ENCODE measurements at regions not wholly inside any gene's neighbourhood (a gene's known extent, or its start where the extent isn't known, plus 50 kb on each side); places are given as distances from the start of the nearest gene placed in this dataset.

DNA sequence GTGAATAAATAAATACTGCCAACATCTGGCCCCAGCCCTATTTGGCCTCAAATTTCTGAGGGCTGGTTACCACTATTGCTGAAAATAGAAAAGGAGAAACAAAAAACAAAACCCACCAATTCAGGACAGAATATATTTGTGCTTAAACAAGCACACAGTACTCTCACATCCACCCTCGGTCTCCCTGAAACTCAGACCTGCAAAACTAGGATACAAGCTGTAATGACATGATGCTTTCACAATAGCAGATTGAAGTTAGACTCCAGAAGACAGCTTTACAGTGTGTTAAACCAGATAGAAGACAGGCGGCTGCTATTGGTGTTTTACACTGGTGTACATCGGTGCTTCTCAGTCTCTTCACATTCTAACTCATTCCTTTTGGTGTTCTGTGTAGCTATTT is 214.9 kb upstream of the DMRT1 start:
- H3K27ac ChIP-seq: no peak overlapping the region
- TF ChIP-seq, protein P1, sequence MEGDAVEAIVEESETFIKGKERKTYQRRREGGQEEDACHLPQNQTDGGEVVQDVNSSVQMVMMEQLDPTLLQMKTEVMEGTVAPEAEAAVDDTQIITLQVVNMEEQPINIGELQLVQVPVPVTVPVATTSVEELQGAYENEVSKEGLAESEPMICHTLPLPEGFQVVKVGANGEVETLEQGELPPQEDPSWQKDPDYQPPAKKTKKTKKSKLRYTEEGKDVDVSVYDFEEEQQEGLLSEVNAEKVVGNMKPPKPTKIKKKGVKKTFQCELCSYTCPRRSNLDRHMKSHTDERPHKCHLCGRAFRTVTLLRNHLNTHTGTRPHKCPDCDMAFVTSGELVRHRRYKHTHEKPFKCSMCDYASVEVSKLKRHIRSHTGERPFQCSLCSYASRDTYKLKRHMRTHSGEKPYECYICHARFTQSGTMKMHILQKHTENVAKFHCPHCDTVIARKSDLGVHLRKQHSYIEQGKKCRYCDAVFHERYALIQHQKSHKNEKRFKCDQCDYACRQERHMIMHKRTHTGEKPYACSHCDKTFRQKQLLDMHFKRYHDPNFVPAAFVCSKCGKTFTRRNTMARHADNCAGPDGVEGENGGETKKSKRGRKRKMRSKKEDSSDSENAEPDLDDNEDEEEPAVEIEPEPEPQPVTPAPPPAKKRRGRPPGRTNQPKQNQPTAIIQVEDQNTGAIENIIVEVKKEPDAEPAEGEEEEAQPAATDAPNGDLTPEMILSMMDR (conservative IDR thresholded peaks at IDR 0.05): no peak
- no peak for TF ChIP-seq ZFX (IDR thresholded peaks at IDR 0.05)

DNA sequence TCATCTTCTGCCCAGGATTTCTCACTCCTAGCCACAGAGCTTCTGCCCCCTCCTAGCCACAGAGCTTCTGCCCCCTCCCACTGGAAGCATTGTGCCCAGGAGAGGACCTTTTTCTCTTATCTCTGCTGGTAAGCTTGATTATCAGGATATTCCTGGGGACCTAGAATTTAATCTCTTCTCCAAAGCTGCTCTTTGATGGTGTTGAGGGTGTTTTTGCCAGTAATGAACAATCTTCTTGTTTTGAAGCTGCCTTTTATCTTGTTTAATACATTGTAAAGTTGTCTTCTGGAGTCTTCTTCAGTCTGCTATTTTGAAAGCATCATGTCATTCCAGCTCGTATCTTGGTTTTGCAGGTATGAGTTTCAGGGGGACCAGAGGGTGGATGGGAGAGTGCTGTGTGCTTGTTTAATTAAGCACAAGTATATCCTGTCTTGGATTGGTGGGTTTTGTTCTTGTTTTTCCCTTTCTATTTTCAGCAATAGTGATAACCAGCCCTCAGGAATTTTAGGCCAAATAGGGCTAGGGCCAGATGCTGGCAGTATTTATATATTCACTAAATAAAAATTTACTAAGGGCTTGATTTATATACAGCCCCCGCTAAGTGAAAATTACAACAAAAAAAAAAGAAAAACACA is 214.0 kb upstream of the DMRT1 start:
- TF ChIP-seq ZFX (IDR thresholded peaks at IDR 0.05): no peak
- TF ChIP-seq, protein P1 (conservative IDR thresholded peaks at IDR 0.05): no peak
- H3K27ac ChIP-seq: no peak overlapping the region

DNA sequence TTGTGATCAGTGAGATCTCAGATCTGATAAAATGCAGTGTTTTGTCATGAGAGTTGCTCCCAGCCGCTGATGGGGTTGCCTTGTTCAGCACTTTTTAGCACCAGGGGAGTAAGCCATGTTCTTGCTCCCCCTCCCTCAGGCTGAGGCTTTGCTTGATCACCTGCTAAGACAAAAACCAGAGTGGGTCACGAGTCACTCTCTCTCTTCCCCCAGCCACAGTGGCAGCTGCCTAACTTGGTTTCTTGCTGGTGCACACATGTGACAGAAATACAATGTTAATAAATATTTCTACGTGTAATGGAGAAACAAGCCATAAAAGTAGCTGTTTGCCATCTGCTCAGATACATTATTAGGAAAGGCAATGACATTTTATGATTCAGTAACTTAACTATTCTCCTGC is 212.4 kb upstream of the DMRT1 start:
- H3K27ac ChIP-seq: no peak overlapping the region
- TF ChIP-seq, protein P1 (conservative IDR thresholded peaks at IDR 0.05): no peak
- TF ChIP-seq ZFX (IDR thresholded peaks at IDR 0.05): no peak

DNA sequence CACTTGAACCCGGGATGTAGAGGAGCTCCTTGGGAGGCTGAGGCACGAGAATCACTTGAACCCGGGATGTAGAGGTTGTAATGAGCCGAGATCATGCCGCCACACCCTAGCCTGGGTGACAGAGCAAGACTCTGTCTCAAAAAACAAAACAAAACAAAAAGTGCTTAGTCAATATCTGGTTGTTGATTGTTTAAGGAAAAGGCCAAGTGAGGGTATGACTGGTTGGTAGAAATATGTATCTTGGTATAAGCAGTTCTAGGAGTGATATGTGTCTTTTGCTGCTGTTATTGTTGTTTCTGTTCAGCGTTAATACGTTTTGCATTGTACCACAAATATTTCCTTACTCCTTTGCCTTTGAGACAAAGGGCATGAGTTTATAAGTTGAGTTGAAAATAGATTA is 210.7 kb upstream of the DMRT1 start:
- H3K27ac ChIP-seq: no peak overlapping the region
- TF ChIP-seq, protein P1 (conservative IDR thresholded peaks at IDR 0.05): no peak

DNA sequence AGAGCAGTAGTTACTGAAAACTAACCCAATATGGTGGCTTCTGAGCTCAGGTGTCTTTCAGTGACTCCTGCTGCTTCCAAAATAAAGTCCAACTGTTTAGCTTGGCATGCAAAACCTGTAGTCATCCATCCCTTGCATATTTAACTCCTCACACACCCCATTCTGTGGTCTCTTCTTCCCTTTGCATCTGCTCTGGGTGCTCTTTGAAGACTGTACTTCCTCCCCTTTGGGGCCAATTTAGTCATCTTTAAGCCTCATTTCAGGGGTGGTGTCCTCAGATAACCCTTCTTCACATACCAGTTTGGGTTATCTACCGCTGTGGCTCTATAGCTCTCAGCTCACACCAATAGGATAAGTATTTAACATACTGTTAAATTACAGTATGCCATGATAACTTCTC is 209.9 kb upstream of the DMRT1 start:
- H3K27ac ChIP-seq: no peak overlapping the region
- TF ChIP-seq, protein P1 (conservative IDR thresholded peaks at IDR 0.05): no peak
- no peak for TF ChIP-seq ZFX (IDR thresholded peaks at IDR 0.05)

DNA sequence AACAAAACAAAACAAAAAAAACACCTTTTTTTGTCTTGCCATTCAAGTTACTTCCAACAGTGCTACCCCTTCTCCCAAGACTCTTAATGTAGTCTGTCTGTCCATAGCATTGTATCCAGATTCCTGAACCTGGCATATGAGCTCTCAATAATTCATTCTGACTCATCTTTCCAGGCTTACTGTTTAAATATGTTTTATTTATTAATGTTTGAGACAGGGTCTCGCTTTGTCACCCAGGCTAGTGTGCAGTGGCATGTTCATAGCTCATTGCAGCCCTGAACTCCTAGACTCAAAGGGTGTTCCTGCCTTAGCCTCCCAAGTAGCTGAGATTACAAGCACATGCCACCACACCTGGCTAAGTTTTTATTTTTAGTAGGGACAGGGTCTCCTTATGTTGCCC is 208.0 kb upstream of the DMRT1 start:
- TF ChIP-seq ZFX (IDR thresholded peaks at IDR 0.05): no peak
- TF ChIP-seq, protein P1 (conservative IDR thresholded peaks at IDR 0.05): no peak
- no peak overlapping the region for H3K27ac ChIP-seq

DNA sequence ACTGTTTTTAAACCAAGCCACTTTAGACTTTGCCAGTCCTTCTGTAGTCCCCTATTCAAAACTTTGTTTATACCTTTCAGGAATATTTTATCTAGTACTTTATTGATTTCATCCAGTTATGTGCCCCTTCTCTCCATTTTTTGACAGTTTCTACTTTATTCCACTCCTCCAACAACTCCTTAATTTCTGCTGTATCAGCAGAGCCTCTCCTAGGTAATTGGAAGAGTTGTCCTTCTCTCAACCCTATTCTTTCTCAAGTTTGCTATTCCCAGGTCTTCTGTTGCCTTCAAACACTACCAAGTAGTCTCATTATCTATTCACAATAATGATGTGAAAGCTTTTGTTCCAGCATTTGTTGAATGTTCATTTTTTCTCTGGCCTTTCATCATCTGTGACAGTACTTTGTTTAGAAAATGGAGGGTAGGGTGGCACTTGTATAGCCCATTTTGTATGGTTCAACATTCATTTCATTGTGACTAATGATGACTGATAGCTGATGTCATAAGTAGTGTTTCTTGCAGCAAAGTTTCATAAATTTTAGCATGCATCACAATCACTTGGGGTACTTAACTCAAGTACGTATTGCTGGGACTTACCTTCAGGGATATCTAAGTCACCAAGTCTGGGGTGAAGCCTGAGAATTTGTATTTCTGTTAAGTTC is 204.4 kb upstream of the DMRT1 start:
- TF ChIP-seq, protein P1 (conservative IDR thresholded peaks at IDR 0.05): no peak
- TF ChIP-seq ZFX (IDR thresholded peaks at IDR 0.05): no peak

More for the DNA sequence above, 204.4 kb upstream of the DMRT1 start:
- no peak overlapping the region for H3K27ac ChIP-seq

Data from C4-2B (cell line).